ENCODE measurements at regions not wholly inside any gene's neighbourhood (a gene's known extent, or its start where the extent isn't known, plus 50 kb on each side); places are given as distances from the start of the nearest gene placed in this dataset.
"Not testable (repeated sequence)": the region's sequence is repeated elsewhere in the genome, so short reads cannot be mapped to it uniquely, and the experiment has no call there.

DNA sequence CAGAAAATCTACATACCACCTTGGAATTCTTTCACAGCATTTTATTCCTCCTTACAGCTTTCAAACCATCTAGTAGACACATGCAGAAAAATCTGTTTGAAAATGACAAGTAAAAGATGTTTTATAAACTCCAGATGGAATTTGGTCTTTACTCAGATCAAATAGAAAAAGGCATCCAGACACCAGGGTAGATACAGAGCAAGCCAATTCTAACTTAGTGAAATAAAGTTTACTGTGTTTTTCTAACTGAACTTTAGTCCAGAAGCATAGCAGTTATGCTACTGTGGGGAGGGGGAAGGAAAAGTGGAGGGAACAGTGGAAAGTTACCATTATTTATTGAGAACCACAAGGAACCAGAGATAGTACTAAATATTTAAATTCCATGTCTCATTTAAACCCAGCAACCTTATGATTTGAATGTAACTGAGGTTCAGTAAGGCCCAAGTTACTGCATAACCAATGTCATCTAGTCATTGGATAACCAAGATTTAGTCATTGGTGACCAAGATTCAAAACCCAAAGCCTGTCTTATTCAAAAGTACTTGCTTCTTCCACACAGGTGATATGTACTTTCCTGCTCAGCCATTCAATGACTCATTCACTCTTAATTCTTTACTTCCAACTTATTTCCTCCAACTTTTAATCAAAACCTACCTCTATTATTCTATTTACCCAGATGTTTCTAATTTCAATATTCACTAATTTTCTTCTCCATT is 57.7 kb downstream of the RAD51AP2 start:
- DNase-seq, result no peak

DNA sequence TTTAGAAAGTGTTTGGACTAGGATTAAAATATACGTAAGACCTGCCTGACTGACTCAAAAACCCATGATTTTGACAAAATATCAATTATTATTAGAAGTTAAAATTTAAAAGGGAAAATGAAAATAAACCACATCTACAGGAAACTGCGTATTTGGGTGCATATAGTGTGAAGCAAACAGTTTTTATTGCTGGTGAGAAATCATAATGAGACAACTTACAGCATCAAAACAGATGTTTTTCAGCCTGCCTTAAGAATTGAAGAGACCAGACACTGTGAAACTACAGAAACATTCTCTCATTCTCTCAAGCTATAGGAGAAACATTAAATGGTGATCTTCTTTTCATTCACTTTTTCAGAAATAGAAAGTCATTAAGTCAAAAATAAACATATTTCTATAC is 62.9 kb downstream of the RAD51AP2 start:
- no peak for DNase-seq

DNA sequence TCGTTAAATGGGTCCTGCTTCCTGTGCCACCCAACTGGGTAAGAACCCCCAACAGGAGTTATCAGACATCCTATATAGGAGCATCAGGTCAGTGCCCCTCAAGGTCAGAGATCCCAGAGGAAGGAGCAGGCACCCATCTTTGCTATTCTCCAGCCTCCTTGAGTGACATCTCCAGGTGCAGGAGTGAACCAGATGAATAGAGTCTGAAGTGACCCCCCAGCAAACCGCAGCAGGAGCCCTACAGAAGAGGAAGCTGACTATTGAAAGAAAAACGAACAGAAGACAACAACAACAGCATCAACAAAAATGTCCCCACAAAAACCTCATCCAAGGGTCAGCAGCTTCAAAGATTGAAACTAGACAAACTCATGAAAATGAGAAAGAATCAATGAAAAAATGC is 72.0 kb downstream of the RAD51AP2 start:
- not testable (repeated sequence) for DNase-seq

- DNase-seq, result no peak
Measured at GRCh38 chr2:17445744-17446143, 72.5 kb downstream of the RAD51AP2 start.

DNA sequence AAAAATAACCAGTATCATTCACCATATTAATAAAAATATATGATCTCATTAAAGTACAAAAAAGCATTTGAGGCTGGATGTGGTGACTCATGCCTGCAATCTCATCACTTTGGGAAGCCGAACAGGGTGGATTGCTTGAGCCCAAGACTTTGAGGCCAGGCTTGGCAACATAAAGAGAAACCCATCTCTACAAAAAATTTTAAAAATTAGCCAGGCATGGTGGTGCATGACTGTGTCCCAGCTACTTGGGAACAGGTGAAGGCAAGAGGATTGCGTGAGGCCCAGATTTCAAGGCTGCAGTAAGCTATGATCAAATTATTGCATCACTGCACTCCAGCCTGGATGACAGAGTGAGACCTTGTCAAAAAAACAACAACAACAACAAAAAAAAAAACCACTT is 75.9 kb downstream of the RAD51AP2 start:
- no peak for DNase-seq

DNA sequence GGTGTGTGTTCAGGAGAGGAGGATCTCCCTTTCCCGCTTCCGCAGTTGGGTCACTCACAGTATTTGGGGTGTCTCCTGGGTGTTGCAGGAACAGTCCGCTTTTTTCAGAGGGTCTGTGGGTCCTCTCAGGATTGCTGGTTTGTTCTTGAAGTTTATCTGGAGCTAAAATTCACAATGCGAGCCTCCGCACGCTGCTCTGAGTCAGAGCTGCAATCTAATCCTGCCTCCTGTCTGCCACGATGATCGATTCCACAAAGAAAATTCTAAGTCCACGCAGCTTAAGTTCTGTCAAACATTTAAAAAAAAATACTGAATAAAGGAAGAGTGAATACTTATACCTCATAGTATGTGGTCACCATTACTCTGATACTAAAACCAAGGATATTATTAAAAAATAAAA is 76.5 kb downstream of the RAD51AP2 start:
- DNase-seq, result no peak

DNA sequence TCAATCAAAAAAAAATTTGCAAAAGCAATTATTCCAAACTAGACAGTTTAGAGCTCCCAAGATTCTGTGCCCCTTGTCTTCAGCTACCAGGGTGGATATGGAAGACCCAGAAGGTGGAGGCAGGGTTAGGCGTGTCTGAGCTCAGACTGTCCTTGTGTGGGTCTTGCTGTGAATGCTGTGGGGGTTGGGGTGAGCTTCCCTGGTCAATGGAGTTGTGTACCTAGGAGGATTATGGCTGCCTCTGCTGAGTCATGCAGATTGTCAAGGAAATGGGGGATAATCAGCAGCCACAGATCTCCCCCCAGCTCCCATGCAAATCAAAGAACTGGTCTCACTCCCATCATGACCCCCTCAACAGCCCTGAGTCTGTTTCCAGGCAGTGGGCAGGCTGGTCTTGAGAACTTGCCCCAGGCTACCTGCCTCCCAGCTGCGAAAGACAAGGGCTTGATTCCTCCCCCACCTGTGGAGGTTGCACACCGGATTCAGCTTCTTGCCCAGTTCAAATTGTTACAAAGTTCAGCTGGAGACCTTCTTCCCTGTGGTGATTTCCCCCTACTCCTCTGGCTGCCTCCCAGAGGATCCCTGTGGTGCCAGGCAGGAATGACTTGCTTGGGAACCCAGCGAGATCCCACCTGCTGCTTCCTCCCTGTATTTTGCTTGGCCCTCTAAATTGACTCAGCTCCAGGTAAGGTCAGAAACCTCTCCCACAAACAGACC is 77.0 kb downstream of the RAD51AP2 start:
- no peak for DNase-seq

GRCh38 chr2:17430326-17430725 is 87.9 kb downstream of the RAD51AP2 start:
- no peak for DNase-seq

GRCh38 chr2:17429130-17429529 is 89.1 kb downstream of the RAD51AP2 start:
- no peak for DNase-seq

- DNase-seq, result no peak
Measured at GRCh38 chr2:17427401-17427800, 90.8 kb downstream of the RAD51AP2 start.

- no peak for DNase-seq
Measured at GRCh38 chr2:17426743-17427142, 91.5 kb downstream of the RAD51AP2 start.

- no peak for DNase-seq
Measured at GRCh38 chr2:17422061-17422460, 96.2 kb downstream of the RAD51AP2 start.

- no peak for DNase-seq
Measured at GRCh38 chr2:17416884-17417391, 101.3 kb downstream of the RAD51AP2 start.

DNA sequence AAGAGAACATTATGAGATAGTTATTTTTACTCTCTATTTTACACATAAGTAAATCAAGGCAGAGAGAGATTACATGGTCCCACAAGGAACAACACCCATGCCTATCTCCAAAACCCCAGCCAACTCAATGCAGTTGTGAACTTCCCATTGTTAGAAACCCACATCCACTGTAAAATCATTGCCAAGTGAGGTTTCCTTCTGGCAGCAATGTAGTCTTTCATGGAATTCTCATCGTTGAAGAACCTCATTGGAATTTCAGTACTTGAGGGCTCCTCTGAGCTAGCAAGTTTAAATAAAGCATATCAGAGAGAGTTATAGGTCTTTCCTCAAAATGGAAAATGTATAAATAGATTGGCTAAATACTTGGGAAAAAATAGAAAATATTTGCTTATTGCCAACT is 105.2 kb downstream of the RAD51AP2 start:
- DNase-seq, result no peak

DNA sequence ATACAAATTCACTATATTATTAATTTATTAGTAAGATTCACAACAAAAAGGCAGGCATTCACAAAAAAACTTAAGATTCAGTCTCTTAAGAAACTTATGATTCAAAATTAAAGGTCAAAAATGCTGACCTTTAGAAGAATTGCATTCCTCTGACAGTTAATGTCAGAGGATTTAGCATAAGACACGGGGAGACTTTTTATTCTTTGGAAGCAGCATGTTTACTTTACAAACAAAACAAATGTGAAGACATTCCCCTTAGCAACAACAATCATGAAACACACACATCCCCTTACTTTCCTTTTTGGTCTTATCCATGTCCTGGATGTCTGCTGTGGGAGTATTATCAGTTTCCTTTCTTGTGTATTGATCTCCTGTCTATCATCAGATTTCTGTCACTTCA is 117.1 kb downstream of the RAD51AP2 start:
- DNase-seq, result no peak

DNA sequence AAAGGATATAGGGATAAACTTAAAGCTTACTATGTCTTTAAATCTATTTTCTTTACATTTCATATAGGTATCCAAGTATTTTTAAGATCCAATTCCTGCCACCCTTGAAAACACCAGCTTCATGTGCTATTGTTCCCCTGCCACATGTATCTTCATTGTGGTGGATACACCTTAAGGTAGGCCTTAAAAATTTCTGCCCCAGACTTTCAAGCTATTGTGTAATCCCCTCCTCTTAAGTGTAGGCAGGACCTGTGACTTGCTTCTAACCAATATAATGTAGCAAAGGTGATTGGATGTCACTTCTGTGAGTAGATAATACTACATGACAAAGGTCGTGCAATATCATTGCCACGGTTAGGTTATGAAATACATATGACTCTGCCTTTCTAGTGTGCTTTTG is 119.5 kb downstream of the RAD51AP2 start:
- DNase-seq, result no peak

GRCh38 chr2:17388798-17389197 is 129.4 kb downstream of the RAD51AP2 start:
- no peak for DNase-seq

GRCh38 chr2:17387591-17387990 is 130.6 kb downstream of the RAD51AP2 start:
- no peak for DNase-seq

- no peak for DNase-seq
Measured at GRCh38 chr2:17386771-17387170, 131.5 kb downstream of the RAD51AP2 start.

DNA sequence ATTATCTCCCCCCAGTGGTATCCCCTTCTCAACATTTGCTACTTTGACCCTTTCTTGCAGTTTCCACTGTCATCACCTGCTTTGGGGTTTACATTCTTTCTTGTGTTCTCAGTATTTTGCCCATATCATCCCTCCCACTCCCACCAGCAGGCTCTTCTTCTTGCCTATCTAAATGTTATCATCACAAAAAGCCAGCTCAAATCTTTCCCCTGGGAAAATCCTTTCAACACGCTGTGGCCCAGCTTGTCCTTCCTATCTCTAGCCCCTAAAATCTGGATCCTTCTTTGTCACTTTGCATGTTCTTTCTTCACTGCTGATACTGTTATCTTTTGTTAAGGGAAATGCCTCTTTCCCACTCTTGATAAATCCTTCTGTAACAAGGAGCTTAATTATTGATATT is 138.2 kb downstream of the RAD51AP2 start:
- DNase-seq, result no peak

DNA sequence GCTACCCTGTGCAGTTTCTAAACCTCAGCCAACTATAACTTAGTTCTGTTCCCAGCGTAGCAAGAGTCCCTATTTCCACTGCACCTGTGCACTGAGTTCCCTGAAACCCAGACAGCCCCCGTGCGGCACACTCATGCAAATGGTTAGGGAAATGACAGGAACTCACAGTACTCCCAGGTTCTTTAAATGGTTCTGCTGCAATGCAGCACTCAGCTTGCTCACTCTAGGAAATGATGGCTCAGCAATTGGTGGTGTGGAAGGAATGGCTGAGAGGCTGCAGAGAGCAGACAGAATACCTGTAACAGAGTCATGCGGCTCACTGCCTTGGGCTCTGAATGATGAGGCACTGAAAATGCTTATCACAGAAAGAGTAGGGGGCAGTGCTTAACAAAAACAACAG is 143.0 kb downstream of the RAD51AP2 start:
- DNase-seq, result no peak

- DNase-seq, result no peak
Measured at GRCh38 chr2:17373741-17374140, 144.5 kb downstream of the RAD51AP2 start.

DNA sequence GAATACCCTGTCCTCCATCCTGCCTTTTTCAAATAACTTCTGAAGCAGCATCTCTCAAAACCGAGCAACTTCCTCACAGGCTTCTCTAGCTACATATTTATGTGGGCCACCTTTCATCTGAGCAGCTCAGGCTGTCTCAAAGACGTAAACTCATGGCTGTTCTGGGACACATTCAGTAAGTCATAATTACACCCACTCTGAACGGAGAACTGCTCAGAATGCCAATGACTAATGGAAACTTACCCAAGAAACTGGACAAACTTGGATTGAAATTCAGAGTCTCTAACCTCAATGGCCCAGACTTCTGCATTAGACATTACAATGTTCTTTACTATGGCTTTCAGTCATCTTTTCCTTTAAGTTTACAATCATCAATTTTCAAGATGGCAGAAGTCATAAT is 145.2 kb downstream of the RAD51AP2 start:
- no peak for DNase-seq

DNA sequence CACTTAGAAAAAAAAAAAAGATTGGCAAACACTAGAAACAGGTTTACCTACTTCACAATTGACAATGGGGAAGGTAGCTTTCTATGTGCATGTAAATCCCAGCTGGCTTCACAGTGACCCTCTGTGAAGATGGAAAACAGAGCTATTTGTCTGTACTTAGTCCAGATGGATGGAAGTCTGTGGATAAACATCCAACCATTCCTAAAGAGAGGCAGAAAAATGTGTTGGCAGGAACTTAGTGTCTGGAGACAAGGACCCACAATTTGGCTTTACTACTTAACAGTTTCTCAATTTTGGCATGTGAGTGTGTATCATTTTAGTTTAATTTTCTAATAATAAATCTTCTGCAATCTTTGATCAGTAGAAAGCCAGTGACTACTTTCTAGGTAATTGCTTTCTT is 154.4 kb downstream of the RAD51AP2 start:
- DNase-seq, result no peak

- DNase-seq, result no peak
Measured at GRCh38 chr2:17362956-17363355, 155.3 kb downstream of the RAD51AP2 start.

All from hematopoietic multipotent progenitor cell treated with erythropoietin and hydrocortisone succinate and interleukin-3 and kit ligand, for 4 days (in vitro differentiated cells).